ENCODE measurements at regions not wholly inside any gene's neighbourhood (a gene's known extent, or its start where the extent isn't known, plus 50 kb on each side); places are given as distances from the start of the nearest gene placed in this dataset.

DNA sequence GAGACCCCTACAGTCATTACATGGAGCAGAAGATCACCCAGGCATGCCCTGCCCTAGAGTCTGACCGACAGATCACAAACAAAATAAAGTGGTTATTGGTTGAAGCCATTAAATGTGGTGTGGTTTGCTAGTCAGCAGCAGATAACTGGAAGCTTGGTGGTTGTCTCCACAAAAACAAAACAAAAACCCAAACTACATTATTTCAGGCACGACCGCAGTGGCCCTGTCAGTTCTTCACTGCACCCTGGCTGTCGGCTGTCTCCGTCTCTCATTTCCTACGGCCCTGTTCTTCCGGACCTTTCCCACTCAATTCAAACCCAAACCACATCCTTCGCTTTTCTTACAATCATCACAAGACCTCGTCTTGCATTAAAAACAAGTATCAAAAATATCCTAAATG, 521.3 kb upstream of the ZFP42 start:
- Histone ChIP-seq H3K36me3 (no peaks in the 10 kb centered on the region), H3K4me1 (ENCODE audit: control insufficient read depth in 1 of 2, insufficient read depth in 1 of 2, low read depth in 1 of 2, low read length in 1 of 2) (no peaks in the 10 kb centered on the region), H3K9me3 (no peaks in the 10 kb centered on the region), H3K27ac (no peak overlapping the region), H3K4me3 (ENCODE audit: low read depth in 1 of 2, low read length in 1 of 2) (no peak overlapping the region), H3K27me3 (no peaks in the 10 kb centered on the region)
- TF ChIP-seq, protein P1, sequence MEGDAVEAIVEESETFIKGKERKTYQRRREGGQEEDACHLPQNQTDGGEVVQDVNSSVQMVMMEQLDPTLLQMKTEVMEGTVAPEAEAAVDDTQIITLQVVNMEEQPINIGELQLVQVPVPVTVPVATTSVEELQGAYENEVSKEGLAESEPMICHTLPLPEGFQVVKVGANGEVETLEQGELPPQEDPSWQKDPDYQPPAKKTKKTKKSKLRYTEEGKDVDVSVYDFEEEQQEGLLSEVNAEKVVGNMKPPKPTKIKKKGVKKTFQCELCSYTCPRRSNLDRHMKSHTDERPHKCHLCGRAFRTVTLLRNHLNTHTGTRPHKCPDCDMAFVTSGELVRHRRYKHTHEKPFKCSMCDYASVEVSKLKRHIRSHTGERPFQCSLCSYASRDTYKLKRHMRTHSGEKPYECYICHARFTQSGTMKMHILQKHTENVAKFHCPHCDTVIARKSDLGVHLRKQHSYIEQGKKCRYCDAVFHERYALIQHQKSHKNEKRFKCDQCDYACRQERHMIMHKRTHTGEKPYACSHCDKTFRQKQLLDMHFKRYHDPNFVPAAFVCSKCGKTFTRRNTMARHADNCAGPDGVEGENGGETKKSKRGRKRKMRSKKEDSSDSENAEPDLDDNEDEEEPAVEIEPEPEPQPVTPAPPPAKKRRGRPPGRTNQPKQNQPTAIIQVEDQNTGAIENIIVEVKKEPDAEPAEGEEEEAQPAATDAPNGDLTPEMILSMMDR (IDR thresholded peaks at IDR 0.05) = no peak

DNA sequence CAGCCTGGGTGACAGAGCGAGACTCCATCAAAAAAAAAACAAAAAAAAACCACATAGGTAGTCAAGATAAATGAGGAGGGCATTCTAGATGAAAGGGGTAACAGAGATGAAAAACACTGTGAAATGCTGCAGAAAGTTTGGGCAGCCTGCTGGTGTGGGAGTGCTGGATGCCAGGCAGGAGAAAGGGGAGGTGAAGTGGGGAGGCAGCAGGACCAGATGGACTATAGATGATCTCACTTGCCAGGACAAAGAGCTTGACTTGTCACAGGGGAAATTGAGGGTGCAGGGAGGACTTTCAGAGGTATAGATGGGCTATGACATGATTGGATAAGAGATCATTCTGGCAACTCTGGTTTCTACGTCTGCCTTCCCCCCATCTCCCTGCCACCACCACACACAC, 519.7 kb upstream of the ZFP42 start:
- Histone ChIP-seq H3K9me3 (no peaks in the 10 kb centered on the region), H3K36me3 (no peaks in the 10 kb centered on the region), H3K4me1 (ENCODE audit: control insufficient read depth in 1 of 2, insufficient read depth in 1 of 2, low read depth in 1 of 2, low read length in 1 of 2) (no peaks in the 10 kb centered on the region), H3K27ac (no peak overlapping the region), H3K4me3 (ENCODE audit: low read depth in 1 of 2, low read length in 1 of 2) (no peak overlapping the region), H3K27me3 (no peaks in the 10 kb centered on the region)
- TF ChIP-seq, protein P1 (IDR thresholded peaks at IDR 0.05) = no peak

DNA sequence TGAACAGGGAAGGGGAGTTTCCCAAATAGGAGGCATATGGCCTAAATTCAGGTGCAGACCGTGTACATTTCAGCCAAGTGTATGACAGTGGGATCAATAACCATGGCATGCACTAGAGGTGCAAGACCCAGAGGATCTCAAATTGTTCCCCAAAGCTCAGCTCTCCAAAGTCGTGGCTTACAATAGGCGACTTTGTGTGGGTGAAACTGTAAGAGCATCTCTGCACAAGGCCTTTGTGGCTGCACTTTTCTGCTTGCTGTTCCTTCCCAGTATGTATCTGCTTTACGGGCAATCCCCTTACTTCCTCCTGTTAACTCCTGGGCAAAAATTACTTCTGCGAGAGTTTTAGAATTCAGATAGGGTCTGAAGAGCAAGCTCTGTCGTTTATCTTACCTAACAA, 518.3 kb upstream of the ZFP42 start:
- H3K9me3 ChIP-seq = no peaks in the 10 kb centered on the region
- H3K36me3 ChIP-seq = no peaks in the 10 kb centered on the region

DNA sequence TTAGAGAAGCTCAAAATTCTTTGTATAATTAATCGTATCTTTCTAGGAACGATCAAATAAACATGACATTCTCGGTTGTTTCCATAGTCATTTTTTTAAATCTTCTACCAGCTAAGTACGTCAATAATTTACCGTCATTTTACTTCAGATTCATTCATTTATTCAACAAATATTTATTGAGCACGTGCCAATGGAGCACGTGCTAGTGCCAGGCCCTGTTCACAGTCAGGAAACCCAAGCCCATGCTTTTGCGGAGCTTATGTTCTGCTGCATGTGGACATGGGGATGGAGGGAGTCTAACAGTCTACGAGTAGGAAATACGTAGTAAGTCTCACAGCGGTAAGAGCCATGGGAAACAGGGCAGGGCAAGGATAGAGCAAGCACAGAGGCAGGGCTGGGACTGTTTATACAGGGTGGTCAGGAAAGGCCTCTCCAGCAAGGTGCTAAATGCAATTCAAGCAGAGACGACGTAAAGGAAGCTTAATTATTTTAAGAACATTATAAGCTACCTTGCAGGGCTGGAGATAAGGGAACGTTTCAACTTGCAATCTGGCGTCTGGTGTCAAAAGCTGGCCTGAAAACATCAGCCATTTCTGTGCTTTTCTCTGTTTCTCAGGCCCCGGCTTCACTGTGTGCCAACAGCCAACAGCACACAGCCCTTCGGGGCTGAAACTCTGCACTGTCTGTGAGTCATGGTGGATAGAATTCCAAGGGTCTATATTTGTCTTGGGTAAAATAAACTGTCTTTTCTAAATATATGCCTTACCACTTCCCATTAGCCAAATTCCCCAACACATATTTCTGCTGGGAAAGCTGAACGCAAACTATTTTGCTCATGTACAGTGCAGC, 517.1 kb upstream of the ZFP42 start:
- Histone ChIP-seq H3K27me3 (no peaks in the 10 kb centered on the region), H3K9me3 (no peaks in the 10 kb centered on the region), H3K27ac (no peak overlapping the region), H3K36me3 (no peaks in the 10 kb centered on the region), H3K4me1 (ENCODE audit: control insufficient read depth in 1 of 2, insufficient read depth in 1 of 2, low read depth in 1 of 2, low read length in 1 of 2) (no peaks in the 10 kb centered on the region), H3K4me3 (ENCODE audit: low read depth in 1 of 2, low read length in 1 of 2) (no peak overlapping the region)
- TF ChIP-seq, protein P1 (IDR thresholded peaks at IDR 0.05) = no peak

More for the DNA sequence above, 518.3 kb upstream of the ZFP42 start:
- H3K4me3 ChIP-seq (ENCODE audit: low read depth in 1 of 2, low read length in 1 of 2) = no peak overlapping the region
- H3K4me1 ChIP-seq (ENCODE audit: control insufficient read depth in 1 of 2, insufficient read depth in 1 of 2, low read depth in 1 of 2, low read length in 1 of 2) = no peaks in the 10 kb centered on the region
- no peaks in the 10 kb centered on the region for H3K27me3 ChIP-seq
- TF ChIP-seq, protein P1 (IDR thresholded peaks at IDR 0.05) = no peak
- H3K27ac ChIP-seq = no peak overlapping the region

DNA sequence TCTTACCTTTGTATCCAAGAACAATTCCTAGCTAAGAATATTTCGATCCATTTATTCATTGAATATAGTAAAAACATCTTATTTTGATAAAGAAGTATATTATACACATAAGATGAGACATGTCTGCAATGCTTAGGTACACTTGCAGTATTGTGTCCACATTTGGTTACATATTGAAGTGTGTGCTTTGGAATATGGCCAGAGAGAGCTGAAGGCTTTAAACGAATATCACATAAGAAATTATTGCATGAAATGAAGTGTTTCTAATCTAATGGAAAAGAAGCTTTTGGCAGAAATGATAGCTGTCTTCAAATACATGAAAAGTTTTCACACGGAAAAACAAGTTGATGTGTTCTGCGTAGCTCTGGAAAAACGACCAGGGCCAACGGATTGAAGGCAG, 516.1 kb upstream of the ZFP42 start:
- Histone ChIP-seq H3K27ac (no peak overlapping the region), H3K9me3 (no peaks in the 10 kb centered on the region), H3K4me1 (ENCODE audit: control insufficient read depth in 1 of 2, insufficient read depth in 1 of 2, low read depth in 1 of 2, low read length in 1 of 2) (no peaks in the 10 kb centered on the region), H3K36me3 (no peaks in the 10 kb centered on the region), H3K27me3 (no peaks in the 10 kb centered on the region), H3K4me3 (ENCODE audit: low read depth in 1 of 2, low read length in 1 of 2) (no peak overlapping the region)
- TF ChIP-seq, protein P1 (IDR thresholded peaks at IDR 0.05) = no peak

Measured in neutrophil (primary cell).